NCI-H2081 (cell line): ENCODE measurements at regions not wholly inside any gene's neighbourhood (a gene's known extent, or its start where the extent isn't known, plus 50 kb on each side); places are given as distances from the start of the nearest gene placed in this dataset.
A peak's percentile ranks its signal among the peaks of the same experiment; 100 is the strongest.
"Not testable (repeated sequence)": the region's sequence is repeated elsewhere in the genome, so short reads cannot be mapped to it uniquely, and the experiment has no call there.

ENCODE experiments used
- DNase-seq, 2 experiments: peaks; one replicate each; lab custom pipeline; 2025; lab: John Stamatoyannopoulos, UW

DNA sequence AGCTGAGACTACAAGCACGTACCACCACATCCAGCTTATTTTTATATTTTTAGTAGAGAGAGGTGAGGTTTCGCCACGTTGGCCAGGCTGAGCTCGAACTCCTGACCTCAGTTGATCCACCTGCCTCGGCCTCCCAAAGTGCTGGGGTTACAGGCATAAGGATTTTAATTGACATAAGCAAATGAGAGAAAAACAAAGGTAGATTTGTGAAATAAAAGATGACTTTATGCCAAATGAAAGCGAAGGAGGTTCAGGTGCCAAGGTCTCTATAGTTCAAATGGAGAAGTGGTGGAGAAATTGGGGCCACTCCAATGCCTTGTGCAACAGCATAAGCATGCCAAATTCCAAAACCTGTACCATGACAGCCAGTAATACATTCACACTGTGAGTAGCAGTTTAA, 180.6 kb downstream of the MREG start:
- no peak for DNase-seq

DNA sequence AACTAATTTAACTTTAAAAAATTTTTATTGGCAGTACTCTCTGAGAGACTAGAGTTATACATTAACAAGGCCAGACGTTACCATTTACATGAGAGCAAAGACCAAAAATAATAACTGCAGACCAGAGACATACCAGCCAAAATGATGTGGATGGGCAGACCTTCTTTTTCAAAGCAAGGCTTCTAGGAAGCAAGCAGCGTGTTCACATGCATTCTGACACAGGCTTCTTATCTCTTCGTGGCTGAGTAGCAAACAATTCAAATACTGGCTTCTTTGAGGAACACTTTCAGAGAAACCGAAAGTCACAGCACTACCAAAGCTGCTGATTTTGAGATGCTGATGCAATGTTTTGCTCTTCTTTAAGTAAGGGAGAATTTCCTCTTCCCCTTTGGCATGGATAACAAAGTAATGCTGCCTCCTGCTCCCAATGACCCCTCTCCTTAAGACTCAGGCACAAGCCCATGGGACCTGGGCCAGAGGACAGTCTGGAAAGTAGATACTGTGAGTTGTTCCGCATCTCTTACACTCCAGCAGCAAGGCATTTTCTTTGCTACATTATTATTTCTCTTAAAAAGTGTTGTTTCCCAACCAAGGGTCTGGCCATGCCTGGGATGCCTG, 181.9 kb downstream of the MREG start:
- DNase-seq = no peak

DNA sequence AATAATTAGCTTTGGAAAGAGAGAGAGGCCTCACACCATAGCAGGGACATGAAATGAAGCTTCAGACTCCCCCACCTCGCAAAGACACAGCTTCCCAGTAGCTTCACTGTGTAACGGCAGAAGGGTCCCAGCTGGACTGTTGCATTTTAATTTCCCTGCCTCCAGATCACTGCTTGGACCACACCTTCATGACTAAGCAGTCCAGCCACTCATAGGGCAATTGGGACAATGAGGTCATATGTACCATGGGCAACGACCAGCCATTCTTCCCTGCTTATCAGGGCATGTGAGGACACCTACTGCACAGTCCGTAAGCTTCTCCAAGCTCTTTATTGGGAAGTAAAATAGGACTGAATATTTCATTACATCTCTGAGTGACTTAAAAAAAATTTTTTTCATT, 183.0 kb downstream of the MREG start:
- DNase-seq = no peak

GRCh38 chr2:215829261-215829660, 184.1 kb downstream of the MREG start:
- DNase-seq = no peak

DNA sequence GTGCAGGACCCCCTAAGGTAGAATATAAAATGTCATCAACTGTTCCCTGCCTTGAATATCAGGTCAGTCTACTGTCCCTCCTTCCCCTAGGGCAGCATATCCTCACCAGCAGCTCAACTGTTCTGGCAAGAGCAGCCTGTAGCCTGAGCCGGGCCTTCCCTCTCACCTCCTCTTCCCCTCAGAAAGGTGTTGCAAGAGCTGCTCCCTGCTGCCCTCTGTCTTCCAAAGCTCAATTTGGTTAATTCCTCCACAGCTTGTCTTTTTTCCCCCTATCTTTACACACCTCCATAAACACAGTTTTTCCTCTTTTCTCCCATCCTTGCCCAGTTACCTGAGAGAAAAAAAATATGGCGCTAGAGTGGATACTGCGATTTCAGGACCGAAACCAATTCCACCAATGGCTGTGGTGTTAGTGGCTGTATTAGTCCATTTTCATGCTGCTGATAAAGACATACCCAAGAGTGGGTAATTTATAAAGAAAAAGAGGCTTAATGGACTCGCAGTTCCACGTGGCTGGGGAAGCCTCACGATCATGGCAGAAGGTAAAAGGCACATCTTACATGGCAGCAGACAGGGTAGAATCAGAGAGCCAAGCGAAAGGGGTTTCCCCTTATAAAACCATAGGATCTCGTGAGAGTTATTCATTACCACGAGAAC, 184.7 kb downstream of the MREG start:
- DNase-seq = peak; percentile 43 to 56

GRCh38 chr2:215826838-215827441, 186.4 kb downstream of the MREG start:
- DNase-seq = no peak

DNA sequence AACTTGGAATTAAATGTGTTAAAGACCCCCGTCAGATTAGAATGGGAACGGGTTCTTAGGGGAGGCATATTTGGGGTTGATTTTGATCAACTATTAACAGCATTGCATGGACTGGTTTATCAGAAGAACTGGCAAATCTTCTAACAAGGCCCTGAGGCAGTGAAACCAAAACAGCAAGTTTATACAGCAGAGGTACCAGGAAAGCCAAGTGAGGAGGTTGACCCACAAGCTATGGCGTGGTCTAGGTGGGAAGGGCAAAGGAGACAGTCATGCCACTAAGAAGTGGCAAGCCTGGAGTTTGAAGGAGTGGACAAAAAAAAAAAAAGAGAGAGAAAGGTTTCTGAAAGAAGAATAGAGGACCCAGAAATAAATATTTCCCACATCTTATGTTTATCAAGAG, 187.0 kb downstream of the MREG start:
- no peak for DNase-seq

DNA sequence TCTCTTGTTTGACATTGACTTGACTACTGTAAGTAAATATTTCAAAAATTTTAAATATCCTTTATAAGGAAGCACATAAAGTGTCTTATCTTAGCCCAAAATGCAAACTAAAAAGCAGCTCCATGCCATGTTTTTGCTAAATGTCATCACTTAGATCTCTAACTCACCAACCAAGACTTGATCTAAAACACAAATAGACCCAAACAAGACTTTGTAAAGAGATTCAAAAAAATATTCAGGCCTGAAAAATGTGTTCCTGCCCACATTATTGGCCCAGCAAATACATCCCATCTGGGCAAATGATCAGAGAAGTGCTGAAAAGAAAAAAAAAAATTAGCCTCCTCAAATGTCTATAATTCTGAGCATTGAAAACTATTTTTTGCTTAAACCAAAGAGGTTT, 187.6 kb downstream of the MREG start:
- DNase-seq = no peak

- DNase-seq = not testable (repeated sequence)
These were observed 192.1 kb downstream of the MREG start for GRCh38 chr2:215821298-215821697.

GRCh38 chr2:215819713-215820112, 193.6 kb downstream of the MREG start:
- DNase-seq = not testable (repeated sequence)

- DNase-seq = no peak
These were observed 196.3 kb downstream of the MREG start for GRCh38 chr2:215817046-215817445.

DNA sequence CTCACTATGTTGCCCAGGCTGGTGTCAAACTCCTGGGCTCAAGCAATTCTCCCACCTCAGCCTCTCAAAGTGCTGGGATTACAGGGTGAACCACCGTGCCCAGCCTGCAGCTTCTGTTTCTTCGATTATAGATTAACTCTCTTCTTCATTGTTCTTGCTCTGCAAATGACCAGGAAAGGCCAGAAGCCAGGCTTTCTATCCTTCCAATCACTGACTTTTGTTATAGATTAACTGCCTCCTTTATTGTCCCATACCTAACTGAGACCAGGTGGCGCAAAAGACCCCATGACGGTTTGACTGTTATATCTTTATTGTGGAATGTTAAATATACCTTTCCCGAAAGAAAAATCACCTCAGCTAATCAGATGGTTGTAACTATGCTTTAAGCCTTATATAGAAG, 196.9 kb downstream of the MREG start:
- DNase-seq = no peak

GRCh38 chr2:215815960-215816359, 197.4 kb downstream of the MREG start:
- no peak for DNase-seq

DNA sequence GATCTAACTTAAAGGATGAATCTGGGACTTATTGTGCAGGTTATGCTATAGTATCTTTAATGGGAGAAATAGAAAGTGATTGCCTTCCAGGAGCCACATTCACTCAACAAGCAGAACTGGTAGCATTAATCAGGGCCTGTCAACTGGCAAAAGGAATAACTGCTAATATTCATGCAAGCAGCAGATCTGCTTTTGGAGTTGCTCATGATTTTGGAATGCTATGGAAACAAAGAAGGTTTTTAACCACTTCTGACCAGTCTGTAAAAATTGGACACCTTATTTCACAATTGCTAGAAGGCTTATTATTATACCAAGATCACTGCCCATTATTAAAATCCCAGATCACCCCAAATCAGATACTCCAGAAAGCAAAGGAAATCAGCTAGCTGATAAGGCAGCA, 200.4 kb downstream of the MREG start:
- no peak for DNase-seq

GRCh38 chr2:215811409-215812345, 201.7 kb downstream of the MREG start:
- DNase-seq = no peak

- DNase-seq = no peak
These were observed 202.3 kb downstream of the MREG start for GRCh38 chr2:215811003-215811402.

DNA sequence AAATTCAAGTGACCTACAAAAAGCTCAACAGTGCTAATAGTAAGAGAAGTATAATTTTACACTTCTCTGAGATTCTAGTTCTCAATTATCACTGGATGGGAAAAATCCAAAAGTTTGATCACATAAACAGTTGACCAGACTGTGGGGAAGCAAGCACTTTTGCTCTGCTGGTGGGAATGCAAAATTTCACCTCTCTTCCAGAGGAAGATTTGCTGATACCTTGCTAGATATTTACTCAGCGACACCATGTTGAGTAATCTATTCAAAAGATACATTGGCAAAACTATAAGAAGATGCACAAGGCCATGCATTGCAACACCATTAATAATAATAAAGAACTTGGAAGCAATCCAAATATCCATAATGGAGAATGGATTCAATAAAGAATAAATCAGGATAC, 204.4 kb downstream of the MREG start:
- DNase-seq = no peak

DNA sequence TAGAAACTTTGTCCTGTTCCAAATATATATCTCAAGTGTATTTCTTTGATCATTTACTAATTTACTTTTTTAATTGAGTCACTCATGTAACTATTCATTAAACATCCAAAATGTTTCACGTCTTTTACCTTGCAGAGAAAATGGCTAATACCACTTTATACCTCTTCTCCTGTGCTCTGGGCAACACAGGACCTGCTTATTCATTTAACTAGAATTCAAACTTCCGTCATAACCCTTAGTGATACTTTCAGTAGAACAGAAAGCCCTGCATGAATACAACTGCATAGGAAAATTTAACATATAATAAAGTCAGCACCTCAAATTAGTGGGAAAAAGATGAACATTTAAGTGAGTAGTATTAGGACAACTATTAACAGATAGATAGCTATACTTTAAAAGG, 205.2 kb downstream of the MREG start:
- DNase-seq = no peak

- DNase-seq = no peak
These were observed 207.9 kb downstream of the MREG start for GRCh38 chr2:215805493-215805892.

- no peak for DNase-seq
These were observed 210.2 kb downstream of the MREG start for GRCh38 chr2:215803150-215803549.

GRCh38 chr2:215799194-215799593, 214.2 kb downstream of the MREG start:
- DNase-seq = no peak

DNA sequence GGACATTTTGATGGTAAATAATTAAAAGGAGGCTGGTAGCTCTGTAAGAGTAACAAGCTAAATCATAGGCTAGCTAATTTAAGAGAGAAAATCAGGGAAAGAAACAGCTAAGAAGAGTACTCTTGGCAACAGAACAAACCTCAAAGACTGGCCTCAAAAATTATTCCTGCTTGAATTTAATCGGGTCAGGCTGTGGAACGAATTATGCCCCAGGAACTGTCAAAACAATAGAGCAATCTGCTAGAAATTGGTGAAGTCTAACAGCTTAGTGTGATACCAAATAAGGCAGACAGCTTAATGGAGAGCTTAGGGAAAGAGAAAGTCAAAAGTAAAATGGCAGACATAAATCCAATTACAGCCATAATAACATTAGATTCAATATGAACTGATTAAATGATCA, 215.7 kb downstream of the MREG start:
- DNase-seq = no peak
